Caco-2 (cell line): ENCODE measurements at regions not wholly inside any gene's neighbourhood (a gene's known extent, or its start where the extent isn't known, plus 50 kb on each side); places are given as distances from the start of the nearest gene placed in this dataset.

ENCODE experiments used
- BruUV-seq: library from RNA; stranded (reverse); fragments of 400-500 nt; replicated peaks from 2 replicates; lab custom pipeline; 2021; lab: Mats Ljungman, UMichigan
- CTCF ChIA-PET: fragments of 300-600 bp; sonication (Branson Sonifier 250); formaldehyde crosslinking; loops from one replicate; lab custom pipeline; 2022; ENCODE audit warnings: antibody characterized with exemption; lab: Charles Lee
- POLR2A ChIA-PET: fragments of 300-600 bp; sonication (Branson Sonifier 250); formaldehyde crosslinking; loops from one replicate; lab custom pipeline; 2022; ENCODE audit warnings: antibody characterized with exemption; lab: Charles Lee
- DNase-seq, 2 experiments: peaks; one replicate each; pipeline versions ENCODE4 v3.0.0 to v3.0.0-alpha.2; 2020 to 2022
- H3K27me3 ChIP-seq: replicated peaks from 2 replicates; pipeline ENCODE4 v1.6.0; 2011; ENCODE audit warnings: low read length; ENCODE audit not compliant: control insufficient read depth, insufficient read depth
- H3K36me3 ChIP-seq: 2 replicates; pipeline ENCODE4 v1.5.1; 2011; ENCODE audit warnings: low read length; ENCODE audit not compliant: control insufficient read depth, insufficient read depth
- H3K4me1 ChIP-seq: fragments of 250-450 bp; sonication (Bioruptor Pico); 2 replicates; pipeline ENCODE4 v1.5.1; 2020; ENCODE audit warnings: mild to moderate bottlenecking
- H3K4me3 ChIP-seq: 2 replicates; pipeline ENCODE4 v1.5.1; 2011; ENCODE audit warnings: low read depth, mild to moderate bottlenecking, control low read depth, low read length
- H3K9me3 ChIP-seq: fragments of 250-450 bp; sonication (Bioruptor Pico); 2 replicates; pipeline ENCODE4 v1.5.1; 2020; ENCODE audit warnings: mild to moderate bottlenecking, moderate library complexity
- H3K27ac Mint-ChIP-seq: one replicate; pipeline ENCODE4 v1.8.0; 2022; ENCODE audit warnings: mixed read lengths; ENCODE audit not compliant: unreplicated experiment
- H3K27me3 Mint-ChIP-seq: one replicate; pipeline ENCODE4 v1.8.0; 2022; ENCODE audit warnings: mixed read lengths; ENCODE audit not compliant: insufficient read depth, unreplicated experiment
- H3K36me3 Mint-ChIP-seq: one replicate; pipeline ENCODE4 v1.8.0; 2022; ENCODE audit warnings: mild to moderate bottlenecking, mixed read lengths; ENCODE audit not compliant: insufficient read depth, unreplicated experiment
- H3K4me1 Mint-ChIP-seq: one replicate; pipeline ENCODE4 v1.8.0; 2022; ENCODE audit warnings: low read depth, mixed read lengths; ENCODE audit not compliant: unreplicated experiment
- H3K4me3 Mint-ChIP-seq: one replicate; pipeline ENCODE4 v1.8.0; 2022; ENCODE audit warnings: mild to moderate bottlenecking, moderate library complexity, mixed read lengths; ENCODE audit not compliant: unreplicated experiment
- H3K9me3 Mint-ChIP-seq: one replicate; pipeline ENCODE4 v1.8.0; 2022; ENCODE audit warnings: mixed read lengths; ENCODE audit not compliant: unreplicated experiment
- CTCF ChIP-seq, 2 experiments: fragments of 200-600 bp in 1 of 2; IDR thresholded peaks; 1 replicate in 1 of 2; 2 replicates in 1 of 2; pipeline versions ENCODE4 v1.5.1 to v1.8.0; 2011 to 2022; ENCODE audit warnings: antibody characterized with exemption in 1 of 2, control low read depth in 1 of 2, inconsistent platforms in 1 of 2, low read depth in 1 of 2, low read length in 1 of 2, mild to moderate bottlenecking in 1 of 2, moderate library complexity in 1 of 2; ENCODE audit not compliant: insufficient read depth in 1 of 2, severe bottlenecking in 1 of 2, unreplicated experiment in 1 of 2
- intact Hi-C: fragments of 100-400 bp; cut with micrococcal nuclease; formaldehyde crosslinking; loops from one replicate; pipeline ENCODE4 v1.10.0; 2022; ENCODE audit not compliant: unreplicated experiment

GRCh38 chr12:60981473-60981872, 1278.7 kb upstream of the USP15 start:
- H3K36me3 Mint-ChIP-seq, result no peaks in the 10 kb centered on the region
- no peaks in the 10 kb centered on the region for H3K27me3 Mint-ChIP-seq
- no peaks in the 10 kb centered on the region for H3K4me1 Mint-ChIP-seq
- Histone ChIP-seq H3K4me3 (no peak overlapping the region), H3K36me3 (no peaks in the 10 kb centered on the region), H3K27me3 (no peaks in the 10 kb centered on the region), H3K9me3 (no peaks in the 10 kb centered on the region), H3K4me1 (no peaks in the 10 kb centered on the region)
- no peak for TF ChIP-seq CTCF (IDR thresholded peaks at IDR 0.05; ENCODE audit: insufficient read depth in 1 of 2, low read depth in 1 of 2, low read length in 1 of 2, severe bottlenecking in 1 of 2, unreplicated experiment in 1 of 2)
- no peaks in the 10 kb centered on the region for H3K9me3 Mint-ChIP-seq
- no TSS peak for BruUV-seq
- no peak overlapping the region for H3K27ac Mint-ChIP-seq
- no peak for DNase-seq
- POLR2A ChIA-PET, result no interaction called here
- intact Hi-C loops, result no loop called here
- H3K4me3 Mint-ChIP-seq, result no peak overlapping the region
- CTCF ChIA-PET, result no interaction called here

GRCh38 chr12:60992087-60992486, 1268.1 kb upstream of the USP15 start:
- no peaks in the 10 kb centered on the region for H3K4me1 Mint-ChIP-seq
- no peaks in the 10 kb centered on the region for H3K36me3 Mint-ChIP-seq
- intact Hi-C loops, result no loop called here
- ChIA-PET CTCF (no interaction called here), POLR2A (no interaction called here)
- no peaks in the 10 kb centered on the region for H3K9me3 ChIP-seq
- no peak overlapping the region for H3K4me3 ChIP-seq
- H3K9me3 Mint-ChIP-seq, result no peaks in the 10 kb centered on the region
- H3K27me3 ChIP-seq, result no peaks in the 10 kb centered on the region
- H3K4me3 Mint-ChIP-seq, result no peak overlapping the region
- no peak for DNase-seq
- no TSS peak for BruUV-seq
- no peaks in the 10 kb centered on the region for H3K27me3 Mint-ChIP-seq
- no peak for TF ChIP-seq CTCF (IDR thresholded peaks at IDR 0.05; ENCODE audit: insufficient read depth in 1 of 2, low read depth in 1 of 2, low read length in 1 of 2, severe bottlenecking in 1 of 2, unreplicated experiment in 1 of 2)
- no peaks in the 10 kb centered on the region for H3K4me1 ChIP-seq
- no peak overlapping the region for H3K27ac Mint-ChIP-seq
- H3K36me3 ChIP-seq, result no peaks in the 10 kb centered on the region

GRCh38 chr12:60995256-60995825, 1264.9 kb upstream of the USP15 start:
- no peaks in the 10 kb centered on the region for H3K27me3 Mint-ChIP-seq
- no peaks in the 10 kb centered on the region for H3K36me3 ChIP-seq
- DNase-seq, result no peak
- no peak overlapping the region for H3K4me3 ChIP-seq
- H3K9me3 ChIP-seq, result no peaks in the 10 kb centered on the region
- no peaks in the 10 kb centered on the region for H3K4me1 ChIP-seq
- no peak overlapping the region for H3K27ac Mint-ChIP-seq
- BruUV-seq, result no TSS peak
- H3K4me3 Mint-ChIP-seq, result no peak overlapping the region
- ChIA-PET POLR2A (no interaction called here), CTCF (no interaction called here)
- H3K36me3 Mint-ChIP-seq, result no peaks in the 10 kb centered on the region
- H3K27me3 ChIP-seq, result no peaks in the 10 kb centered on the region
- no peak for TF ChIP-seq CTCF (IDR thresholded peaks at IDR 0.05; ENCODE audit: insufficient read depth in 1 of 2, low read depth in 1 of 2, low read length in 1 of 2, severe bottlenecking in 1 of 2, unreplicated experiment in 1 of 2)
- H3K4me1 Mint-ChIP-seq, result no peaks in the 10 kb centered on the region
- intact Hi-C loops, result no loop called here
- no peaks in the 10 kb centered on the region for H3K9me3 Mint-ChIP-seq
